AG08396 (cell line): ENCODE measurements at regions not wholly inside any gene's neighbourhood (a gene's known extent, or its start where the extent isn't known, plus 50 kb on each side); places are given as distances from the start of the nearest gene placed in this dataset.

Experiments
- DNase-seq: peaks from one replicate; pipeline ENCODE4 v3.0.0; 2012; ENCODE audit warnings: low spot score, mixed read lengths

GRCh38 chr13:111394211-111394922 lies 73.9 kb downstream of the TEX29 start:
- no peak for DNase-seq

DNA sequence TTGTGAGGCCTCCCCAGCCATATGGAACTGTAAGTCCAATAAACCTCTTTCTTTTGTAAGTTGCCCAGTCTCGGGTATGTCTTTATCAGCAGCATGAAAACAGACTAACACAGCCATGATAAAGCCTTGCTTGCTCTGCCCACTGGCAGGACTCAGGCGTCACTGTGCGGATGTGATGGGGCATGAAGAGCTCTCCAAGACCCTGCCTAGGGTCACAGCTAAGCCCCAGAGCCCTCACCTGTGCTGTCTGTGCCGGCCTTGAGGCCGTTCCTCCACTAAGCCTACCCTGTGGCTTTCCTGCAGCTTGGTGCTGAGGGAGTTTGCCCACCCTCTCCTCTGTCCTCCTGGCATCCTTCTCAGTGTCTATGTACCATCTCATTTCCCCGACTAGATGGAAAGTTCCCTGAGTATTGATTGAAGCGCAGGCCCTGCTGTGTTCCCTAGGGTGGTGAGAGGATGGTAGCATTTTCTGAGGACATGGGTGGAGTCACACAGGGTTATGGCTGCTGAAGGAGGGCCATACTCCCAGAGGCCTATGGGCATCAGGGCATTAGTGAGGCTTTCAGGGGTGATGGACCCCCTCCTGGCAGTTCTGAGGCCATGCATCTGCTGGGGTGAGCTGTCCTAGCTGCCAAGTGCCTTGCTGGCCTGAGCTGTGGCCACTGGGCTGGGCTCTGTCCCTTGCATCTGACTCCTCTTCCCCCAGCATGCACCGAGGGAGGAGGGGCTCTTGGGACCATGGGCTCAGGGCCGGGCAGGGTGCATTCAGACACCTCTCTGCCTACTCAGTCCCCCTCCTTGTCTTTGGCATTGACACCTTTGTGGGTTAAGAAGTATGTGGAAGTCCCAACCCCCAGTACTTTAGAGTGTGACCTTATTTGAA lies 75.3 kb downstream of the TEX29 start:
- no peak for DNase-seq

DNA sequence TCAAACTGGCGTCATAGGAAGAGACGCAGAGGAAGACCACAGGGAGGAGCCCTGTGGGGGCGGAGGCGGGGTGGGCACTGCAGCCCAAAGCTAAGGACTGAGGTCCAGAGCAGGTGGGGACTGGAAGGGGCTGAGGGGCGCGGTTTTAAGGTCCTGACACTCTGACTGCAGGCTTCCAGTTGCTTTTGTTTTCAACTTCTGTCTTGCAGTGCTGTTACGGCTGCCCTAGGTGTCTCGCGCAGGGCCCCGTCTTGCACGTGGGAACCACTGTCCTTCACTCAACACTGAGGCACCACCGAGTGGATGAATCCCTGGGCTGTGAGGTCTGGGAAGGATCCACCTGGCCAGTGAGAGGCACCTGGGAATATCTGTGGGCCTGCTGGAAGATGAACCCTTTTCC lies 76.0 kb downstream of the TEX29 start:
- DNase-seq = no peak

GRCh38 chr13:111397202-111397880 lies 76.9 kb downstream of the TEX29 start:
- no peak for DNase-seq

DNA sequence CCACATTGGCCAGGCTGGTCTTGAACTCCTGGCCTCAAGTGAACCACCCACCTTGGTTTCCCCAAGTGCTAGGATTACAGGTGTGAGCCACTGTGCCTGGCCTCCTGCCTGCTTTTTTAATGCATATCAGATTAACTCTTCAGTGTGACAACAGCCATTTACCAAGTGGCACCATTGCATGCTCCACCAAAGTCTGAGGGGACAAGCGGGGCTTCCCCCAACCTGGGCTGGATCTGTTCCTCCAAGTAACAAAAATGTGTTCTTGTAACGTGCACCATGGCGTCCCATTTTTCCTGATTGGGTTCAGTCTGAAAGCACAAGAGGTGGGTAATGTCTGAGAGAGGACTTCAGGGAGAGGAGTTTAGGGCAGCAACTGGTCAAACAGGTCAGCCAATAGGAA lies 77.8 kb downstream of the TEX29 start:
- no peak for DNase-seq

- DNase-seq = no peak
Measured at GRCh38 chr13:111398715-111399299, 78.4 kb downstream of the TEX29 start.

- DNase-seq = no peak
Measured at GRCh38 chr13:111399334-111399733, 78.9 kb downstream of the TEX29 start.

GRCh38 chr13:111399776-111400538 lies 79.5 kb downstream of the TEX29 start:
- DNase-seq = no peak

- DNase-seq = no peak
Measured at GRCh38 chr13:111401151-111401550, 80.7 kb downstream of the TEX29 start.

DNA sequence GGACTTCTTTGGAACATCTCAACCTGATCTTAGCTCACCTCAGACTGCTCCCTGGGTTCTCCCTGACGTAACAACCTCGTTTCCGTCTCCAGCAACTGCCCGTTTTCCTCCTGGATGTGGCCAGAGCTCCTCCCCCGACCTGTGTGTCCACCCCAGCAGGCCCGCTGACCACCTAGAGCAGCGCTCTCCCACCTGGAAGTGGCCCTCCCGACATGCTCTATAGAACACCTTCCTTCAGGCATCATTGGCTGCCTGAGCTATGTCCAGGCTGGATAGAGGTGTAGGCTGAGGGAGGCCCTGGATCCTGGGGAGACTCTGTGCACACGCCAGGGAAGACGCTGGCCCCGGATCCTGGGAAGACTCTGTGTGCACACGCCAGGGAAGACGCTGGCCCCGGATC lies 81.3 kb downstream of the TEX29 start:
- no peak for DNase-seq

DNA sequence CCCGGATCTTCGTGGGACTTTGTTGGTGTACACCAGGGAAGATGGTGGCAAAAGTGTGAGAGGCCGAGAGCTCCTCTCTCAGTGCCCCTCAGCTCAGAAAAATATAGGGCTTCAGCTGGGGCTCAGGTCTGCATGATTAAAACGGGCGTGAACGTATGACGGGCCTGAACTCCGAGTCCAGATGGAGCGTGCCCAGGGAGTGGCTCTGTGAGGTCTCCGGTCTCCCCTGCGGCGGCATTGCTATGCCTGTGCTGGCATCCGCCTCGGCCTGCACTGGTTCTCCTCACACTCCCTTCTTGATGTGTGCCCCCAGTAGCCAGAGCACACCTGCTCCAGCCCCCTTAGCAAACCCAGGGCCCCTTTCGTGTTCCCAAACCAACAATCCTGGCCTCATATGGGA lies 82.0 kb downstream of the TEX29 start:
- no peak for DNase-seq

DNA sequence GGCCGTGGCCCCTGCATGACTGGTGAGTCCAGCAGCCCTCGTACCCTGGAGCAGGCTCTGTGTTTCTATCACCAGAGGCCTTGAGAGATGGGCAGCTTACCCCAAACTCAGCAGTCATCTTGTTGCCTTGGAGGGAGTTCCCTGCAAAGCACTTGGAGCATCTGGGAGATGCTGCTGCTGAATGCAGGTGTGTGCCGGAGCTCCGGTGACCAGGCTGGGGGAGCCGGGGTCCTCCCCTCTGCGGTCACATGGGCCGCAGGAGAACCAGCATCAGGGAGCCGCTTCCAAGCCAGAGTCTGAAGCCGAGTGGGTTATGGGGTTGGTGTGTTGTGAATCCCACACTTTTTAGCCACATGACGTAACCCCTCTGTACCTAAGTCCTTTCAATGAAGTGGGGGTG lies 82.8 kb downstream of the TEX29 start:
- DNase-seq = no peak

DNA sequence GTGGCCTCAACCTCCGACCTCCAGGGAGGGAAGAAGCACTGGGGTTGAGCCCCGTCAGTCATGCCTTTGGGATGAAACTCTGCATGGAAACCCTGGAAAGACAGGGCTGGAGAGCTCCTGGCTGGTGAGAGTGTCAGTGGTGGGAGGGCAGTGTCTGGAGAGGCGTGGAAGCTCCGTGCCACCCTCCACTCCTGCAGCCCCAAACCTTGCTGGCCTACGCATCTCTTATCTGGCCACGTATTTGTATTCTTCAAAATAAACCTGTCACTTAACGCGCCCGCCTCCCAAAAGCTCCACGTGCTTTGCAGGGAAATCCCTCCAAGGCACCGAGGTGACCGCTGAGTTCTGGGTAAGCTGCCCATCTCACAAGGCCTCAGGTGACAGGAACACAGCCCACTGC lies 84.3 kb downstream of the TEX29 start:
- DNase-seq = no peak

DNA sequence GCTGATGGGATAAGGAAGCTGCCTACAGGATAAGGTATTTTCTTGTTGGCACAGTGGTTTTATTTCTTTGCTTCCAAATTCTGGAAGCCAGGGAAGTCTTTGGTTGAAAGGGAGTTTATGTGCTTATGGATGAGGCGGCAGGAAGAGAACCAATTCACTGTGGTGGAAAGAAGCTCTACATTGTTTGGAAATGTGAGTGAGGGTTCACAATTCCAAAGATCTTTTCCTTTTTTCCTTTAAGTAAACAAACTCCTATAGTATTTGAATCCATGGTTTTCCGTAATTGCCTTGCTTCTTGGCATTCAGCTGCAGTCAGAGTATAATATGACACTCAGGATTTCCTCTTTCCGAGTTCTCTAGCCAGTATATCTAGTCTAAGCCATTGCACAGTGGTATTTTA lies 86.2 kb downstream of the TEX29 start:
- no peak for DNase-seq

DNA sequence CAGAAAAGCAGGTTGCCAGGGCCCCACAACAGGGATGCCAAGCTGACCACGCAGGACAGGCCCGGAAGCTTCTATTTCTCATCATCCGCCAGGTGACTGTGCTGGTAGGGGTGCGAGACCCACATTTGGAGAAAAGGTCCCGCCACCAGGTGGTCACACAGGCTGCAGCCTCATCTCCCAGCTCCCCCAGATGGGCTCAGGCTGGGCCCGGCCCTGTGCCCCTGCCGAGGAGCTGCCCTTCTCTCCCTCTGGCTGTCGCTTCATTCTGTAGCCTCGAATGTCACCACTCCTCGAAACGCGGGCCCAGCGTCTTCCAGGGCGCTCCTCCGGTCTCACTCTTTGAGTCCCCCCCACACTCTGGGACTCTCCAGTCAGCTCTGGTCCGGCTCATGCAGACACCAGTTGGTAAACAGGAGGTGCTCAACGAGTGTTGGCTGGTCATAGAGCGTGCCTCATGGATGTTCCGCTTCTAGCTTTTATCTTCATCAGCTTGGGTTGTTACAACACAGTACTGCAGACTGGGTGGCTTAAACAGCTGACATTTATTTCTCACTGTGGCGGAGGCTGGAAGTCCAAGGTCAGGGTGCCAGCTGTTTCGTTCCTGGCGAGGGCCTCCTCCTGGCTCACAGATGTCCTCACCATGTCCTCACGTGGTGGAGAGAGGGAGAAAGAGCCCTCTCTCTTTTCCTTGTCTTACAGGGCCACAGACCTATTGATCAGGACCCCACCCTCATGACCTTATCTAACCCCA lies 87.1 kb downstream of the TEX29 start:
- DNase-seq = no peak

- DNase-seq = no peak
Measured at GRCh38 chr13:111409413-111409812, 89.0 kb downstream of the TEX29 start.

DNA sequence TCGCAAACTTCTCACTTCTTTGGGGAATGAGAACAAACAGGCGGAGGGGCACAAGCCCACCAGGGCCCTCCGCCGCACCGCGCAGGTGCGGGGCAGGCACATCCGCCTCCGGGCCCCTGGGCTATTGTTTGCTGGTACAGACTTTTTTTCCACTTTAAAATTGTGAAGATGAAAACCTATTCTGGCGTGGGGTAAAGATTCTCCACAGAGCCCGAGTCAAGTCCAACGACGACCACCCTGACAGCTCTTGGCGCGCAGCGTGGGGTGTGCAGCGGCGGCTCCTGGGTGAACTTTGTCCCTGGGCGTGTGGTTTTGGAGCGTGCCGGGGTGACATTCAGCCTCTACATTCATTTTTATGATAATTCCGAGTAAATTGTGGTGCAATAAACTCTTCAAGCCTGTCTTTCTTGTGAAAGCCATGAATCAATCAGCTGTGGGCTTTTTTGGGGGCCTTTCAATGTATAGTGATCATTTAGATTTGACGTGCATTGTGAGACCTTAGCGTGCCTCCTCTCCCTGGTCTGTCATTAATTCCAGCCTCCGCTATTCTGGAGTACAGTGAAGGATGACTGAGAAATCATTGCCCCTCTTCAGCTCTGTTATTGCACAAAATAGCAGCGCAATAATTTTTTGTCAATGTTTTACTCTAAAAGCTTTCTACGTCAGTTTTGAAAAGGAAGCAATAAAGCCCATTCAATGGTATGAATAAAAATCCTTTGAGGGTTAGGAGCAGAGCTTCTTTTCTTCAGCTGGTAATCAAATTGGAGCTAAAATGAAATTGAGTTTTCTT lies 90.0 kb downstream of the TEX29 start:
- no peak for DNase-seq

DNA sequence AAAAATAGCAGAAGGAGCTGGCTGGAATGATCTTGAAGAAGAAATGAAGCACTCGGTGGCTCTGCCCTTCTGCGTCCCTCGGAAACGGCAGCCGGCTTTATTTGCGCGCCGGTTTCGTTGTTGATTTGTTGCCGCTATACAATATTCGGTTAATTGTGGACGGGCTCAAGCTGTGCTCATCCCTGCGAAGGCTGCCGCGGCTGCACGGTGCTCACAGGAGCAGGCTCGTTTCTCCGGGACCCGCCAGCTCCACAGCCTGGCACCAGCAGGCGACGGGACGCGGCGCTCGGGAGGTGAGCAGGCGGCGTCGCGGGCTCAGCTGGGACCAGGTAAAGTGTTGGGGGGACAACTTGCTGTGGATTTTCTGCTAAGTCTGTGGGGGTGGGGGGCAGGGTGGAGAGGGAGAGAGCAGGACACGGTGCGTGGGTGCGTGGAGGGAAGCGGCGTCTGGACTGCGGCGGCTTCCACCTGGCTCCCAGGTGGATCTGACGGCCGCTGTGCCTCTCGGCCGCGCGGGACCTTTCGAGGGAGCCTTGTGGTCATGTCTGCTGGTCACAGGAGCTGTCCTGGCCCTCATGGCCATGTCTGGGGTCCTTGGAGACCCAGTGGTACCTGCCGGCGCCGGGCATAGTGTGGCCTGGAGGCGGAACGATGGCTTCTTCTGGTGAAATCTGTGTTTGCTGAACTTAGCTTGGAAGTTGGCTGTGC lies 90.9 kb downstream of the TEX29 start:
- no peak for DNase-seq

- no peak for DNase-seq
Measured at GRCh38 chr13:111411919-111412650, 91.6 kb downstream of the TEX29 start.
